Lower leg skin (tissue), 3 donors: ENCODE measurements at regions not wholly inside any gene's neighbourhood (a gene's known extent, or its start where the extent isn't known, plus 50 kb on each side); places are given as distances from the start of the nearest gene placed in this dataset.

Experiments
- POLR2A ChIP-seq, 2 donors: fragments of 450-650 bp; IDR thresholded peaks; one replicate each; pipeline ENCODE4 v1.6.1; 2016 to 2017; ENCODE audit warnings: antibody characterized with exemption in 2 of 2, mild to moderate bottlenecking in 1 of 2, moderate library complexity in 1 of 2
- TF ChIP-seq, protein P1 (sequence below), 3 donors: fragments of 450-650 bp; IDR thresholded peaks; one replicate each; pipeline ENCODE4 v1.5.1; 2016; ENCODE audit warnings: antibody characterized with exemption in 3 of 3, mild to moderate bottlenecking in 3 of 3, moderate library complexity in 2 of 3

DNA sequence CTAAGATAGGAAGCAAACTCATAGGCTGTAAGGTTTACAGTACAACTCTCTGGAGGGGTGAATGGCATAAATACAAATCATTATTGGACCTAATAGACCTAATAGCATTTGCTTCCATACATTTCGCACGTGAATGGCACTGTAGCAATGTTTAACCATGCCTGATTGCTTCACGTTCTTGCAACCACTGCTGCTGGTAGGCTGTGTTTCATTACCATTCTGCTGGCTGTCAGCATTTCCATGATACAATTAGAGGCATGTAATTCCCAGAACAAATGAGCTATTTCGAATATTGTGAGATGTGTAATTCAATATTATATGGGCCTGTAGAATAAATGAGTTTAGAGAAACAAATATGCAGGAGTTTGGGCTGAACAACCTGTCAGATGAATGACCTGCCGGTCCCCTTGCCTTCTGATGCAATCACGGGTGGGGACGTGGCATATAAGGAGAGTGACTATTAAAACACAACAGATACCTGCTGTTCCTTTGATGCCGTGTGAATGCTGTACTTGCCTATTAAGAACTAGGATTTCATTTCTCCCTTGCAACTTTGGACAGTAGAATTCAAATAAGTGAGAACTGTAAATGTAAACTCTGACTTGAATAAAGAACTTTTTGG lies 393.4 kb downstream of the ACTR3B start:
- TF ChIP-seq, protein P1, sequence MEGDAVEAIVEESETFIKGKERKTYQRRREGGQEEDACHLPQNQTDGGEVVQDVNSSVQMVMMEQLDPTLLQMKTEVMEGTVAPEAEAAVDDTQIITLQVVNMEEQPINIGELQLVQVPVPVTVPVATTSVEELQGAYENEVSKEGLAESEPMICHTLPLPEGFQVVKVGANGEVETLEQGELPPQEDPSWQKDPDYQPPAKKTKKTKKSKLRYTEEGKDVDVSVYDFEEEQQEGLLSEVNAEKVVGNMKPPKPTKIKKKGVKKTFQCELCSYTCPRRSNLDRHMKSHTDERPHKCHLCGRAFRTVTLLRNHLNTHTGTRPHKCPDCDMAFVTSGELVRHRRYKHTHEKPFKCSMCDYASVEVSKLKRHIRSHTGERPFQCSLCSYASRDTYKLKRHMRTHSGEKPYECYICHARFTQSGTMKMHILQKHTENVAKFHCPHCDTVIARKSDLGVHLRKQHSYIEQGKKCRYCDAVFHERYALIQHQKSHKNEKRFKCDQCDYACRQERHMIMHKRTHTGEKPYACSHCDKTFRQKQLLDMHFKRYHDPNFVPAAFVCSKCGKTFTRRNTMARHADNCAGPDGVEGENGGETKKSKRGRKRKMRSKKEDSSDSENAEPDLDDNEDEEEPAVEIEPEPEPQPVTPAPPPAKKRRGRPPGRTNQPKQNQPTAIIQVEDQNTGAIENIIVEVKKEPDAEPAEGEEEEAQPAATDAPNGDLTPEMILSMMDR (IDR thresholded peaks at IDR 0.05) = no peak
- no peak for TF ChIP-seq POLR2A (IDR thresholded peaks at IDR 0.05)
